Activated B cell treated with CpG ODN at 0.5 μM for 24 hours (primary cell): ENCODE measurements at regions not wholly inside any gene's neighbourhood (a gene's known extent, or its start where the extent isn't known, plus 50 kb on each side); places are given as distances from the start of the nearest gene placed in this dataset.

Experiments
- ATAC-seq: fragments of 200-7000 bp; cut with Tn5 transposase; one replicate; pipeline ENCODE4 v1.10.0; 2021; ENCODE audit warnings: low read depth, mild to moderate bottlenecking, moderate library complexity
- CTCF ChIA-PET: fragments of 350-600 bp; sonication (Branson Sonifier 250); formaldehyde crosslinking; loops from one replicate; lab custom pipeline; 2021; ENCODE audit warnings: antibody characterized with exemption; lab: Charles Lee
- POLR2A ChIA-PET: fragments of 350-600 bp; sonication (Branson Sonifier 250); formaldehyde crosslinking; loops from one replicate; lab custom pipeline; 2021; ENCODE audit warnings: antibody characterized with exemption; lab: Charles Lee
- DNase-seq: peaks from one replicate; pipeline ENCODE4 v3.0.0; 2022
- H3K27ac Mint-ChIP-seq: one replicate; pipeline ENCODE4 v1.8.0; 2020; ENCODE audit warnings: mixed read lengths
- H3K27me3 Mint-ChIP-seq: one replicate; pipeline ENCODE4 v1.8.0; 2021; ENCODE audit warnings: mixed read lengths
- H3K36me3 Mint-ChIP-seq: one replicate; pipeline ENCODE4 v1.8.0; 2021; ENCODE audit warnings: low read depth, mixed read lengths
- H3K4me1 Mint-ChIP-seq: one replicate; pipeline ENCODE4 v1.8.0; 2021; ENCODE audit warnings: mixed read lengths
- H3K4me3 Mint-ChIP-seq: one replicate; pipeline ENCODE4 v1.8.0; 2020; ENCODE audit warnings: mild to moderate bottlenecking, mixed read lengths
- H3K9me3 Mint-ChIP-seq: one replicate; pipeline ENCODE4 v1.8.0; 2020; ENCODE audit warnings: mixed read lengths
- CTCF ChIP-seq: fragments of 200-600 bp; IDR thresholded peaks from one replicate; pipeline ENCODE4 v1.8.0; 2022; ENCODE audit warnings: antibody characterized with exemption, mild to moderate bottlenecking
- intact Hi-C: fragments of 100-400 bp; cut with micrococcal nuclease; formaldehyde crosslinking; loops from one replicate; pipeline ENCODE4 v1.15.1; 2024

- DNase-seq (no peak), ATAC-seq (no peak)
- H3K27ac Mint-ChIP-seq = no peak overlapping the region
- H3K27me3 Mint-ChIP-seq = no peaks in the 10 kb centered on the region
- H3K9me3 Mint-ChIP-seq = peaks cover 16% of the 10 kb centered on the region
- POLR2A ChIA-PET = no interaction called here
- no peak for TF ChIP-seq CTCF
- no peak overlapping the region for H3K4me3 Mint-ChIP-seq
- intact Hi-C loops = no loop called here
- CTCF ChIA-PET = no interaction called here
- no peaks in the 10 kb centered on the region for H3K4me1 Mint-ChIP-seq
- no peaks in the 10 kb centered on the region for H3K36me3 Mint-ChIP-seq
Observed at GRCh38 chr19:23531976-23532375, 136.7 kb upstream of the ZNF91 start.

- Mint-ChIP-seq H3K9me3 (peaks cover 13% of the 10 kb centered on the region), H3K27ac (no peak overlapping the region), H3K4me3 (no peak overlapping the region), H3K36me3 (no peaks in the 10 kb centered on the region), H3K4me1 (no peaks in the 10 kb centered on the region), H3K27me3 (no peaks in the 10 kb centered on the region)
- intact Hi-C loops = no loop called here
- CTCF ChIA-PET = no interaction called here
- DNase-seq (no peak), ATAC-seq (no peak)
- TF ChIP-seq CTCF = no peak
- POLR2A ChIA-PET = no interaction called here
Observed at GRCh38 chr19:23531231-23531790, 136.0 kb upstream of the ZNF91 start.

GRCh38 chr19:23528376-23528775 lies 133.1 kb upstream of the ZNF91 start:
- Mint-ChIP-seq H3K4me1 (no peaks in the 10 kb centered on the region), H3K4me3 (no peak overlapping the region), H3K27me3 (no peaks in the 10 kb centered on the region), H3K9me3 (peaks cover 7% of the 10 kb centered on the region), H3K27ac (no peak overlapping the region), H3K36me3 (no peaks in the 10 kb centered on the region)
- POLR2A ChIA-PET = interaction anchor here (0.6 kb wide), 1 partner anchor 255 kb away, joined by 4 read pairs; no protein-coding TSS in a partner anchor
- intact Hi-C loops = no loop called here
- DNase-seq (no peak), ATAC-seq (no peak)
- TF ChIP-seq CTCF = no peak
- CTCF ChIA-PET = no interaction called here

- intact Hi-C loops = no loop called here
- DNase-seq (no peak), ATAC-seq (no peak)
- POLR2A ChIA-PET = interaction anchor here (0.6 kb wide), 1 partner anchor 255 kb away, joined by 4 read pairs; no protein-coding TSS in a partner anchor
- no peak for TF ChIP-seq CTCF
- CTCF ChIA-PET = no interaction called here
- Mint-ChIP-seq H3K4me3 (no peak overlapping the region), H3K27me3 (no peaks in the 10 kb centered on the region), H3K4me1 (no peaks in the 10 kb centered on the region), H3K27ac (no peak overlapping the region), H3K9me3 (peaks cover 7% of the 10 kb centered on the region), H3K36me3 (no peaks in the 10 kb centered on the region)
Observed at GRCh38 chr19:23527797-23528196, 132.5 kb upstream of the ZNF91 start.

- CTCF ChIA-PET = no interaction called here
- H3K9me3 Mint-ChIP-seq = peaks cover 7% of the 10 kb centered on the region
- no peaks in the 10 kb centered on the region for H3K27me3 Mint-ChIP-seq
- no peaks in the 10 kb centered on the region for H3K4me1 Mint-ChIP-seq
- intact Hi-C loops = no loop called here
- no peaks in the 10 kb centered on the region for H3K36me3 Mint-ChIP-seq
- POLR2A ChIA-PET = no interaction called here
- TF ChIP-seq CTCF = no peak
- no peak for ATAC-seq
- no peak overlapping the region for H3K4me3 Mint-ChIP-seq
- no peak overlapping the region for H3K27ac Mint-ChIP-seq
- no peak for DNase-seq
Observed at GRCh38 chr19:23526302-23526701, 131.0 kb upstream of the ZNF91 start.
